ENCODE measurements at regions not wholly inside any gene's neighbourhood (a gene's known extent, or its start where the extent isn't known, plus 50 kb on each side); places are given as distances from the start of the nearest gene placed in this dataset.

DNA sequence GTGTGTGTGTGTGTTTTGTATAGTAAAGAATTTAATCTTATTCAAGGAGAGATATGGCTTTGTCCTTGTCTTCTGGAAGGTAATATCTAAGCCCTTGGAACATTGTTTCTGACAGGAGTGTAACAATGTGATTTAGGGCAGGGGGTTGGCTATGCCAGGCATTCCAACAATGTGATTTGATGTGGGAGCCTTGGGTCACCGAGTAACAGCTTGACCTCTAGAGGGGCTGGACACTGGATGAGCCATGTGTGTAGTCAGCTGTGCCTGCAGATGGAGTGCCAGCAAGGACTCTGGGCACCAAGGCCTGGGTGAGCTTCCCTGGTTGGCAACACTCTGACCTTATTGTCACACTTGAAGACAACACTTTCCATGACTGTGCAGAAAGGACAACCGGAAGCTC is 336.1 kb upstream of the ZP4 start:
- Histone ChIP-seq H4K20me1 (ENCODE audit: insufficient read depth, low read length) (no peaks in the 10 kb centered on the region), H3K36me3 (replicated peaks in 1 of 2; ENCODE audit: control insufficient read depth in 1 of 2, insufficient read depth in 2 of 2, low read length in 2 of 2) (no peaks in the 10 kb centered on the region), H3K9me3 (ENCODE audit: low read length) (peaks cover 92% of the 10 kb centered on the region), H3K79me2 (ENCODE audit: insufficient read depth, low read length) (no peaks in the 10 kb centered on the region), H3K4me2 (ENCODE audit: low read depth, low read length) (no peak overlapping the region), H3K9ac (ENCODE audit: insufficient read depth, low read depth, low read length) (no peak overlapping the region), H3K4me1 (ENCODE audit: insufficient read depth, low read length) (no peaks in the 10 kb centered on the region), H2AFZ (ENCODE audit: low read length) (no peak overlapping the region), H3K4me3 (replicated peaks in 1 of 3; ENCODE audit: insufficient read depth in 1 of 3, low read depth in 2 of 3, low read length in 3 of 3) (no peak overlapping the region), H3K27me3 (ENCODE audit: control insufficient read depth in 1 of 2, insufficient read depth in 2 of 2, low read length in 2 of 2) (no peaks in the 10 kb centered on the region), H3K27ac (ENCODE audit: extremely low read length, insufficient read depth, low read length) (no peak overlapping the region)
- no peak for DNase-seq (ENCODE audit: low spot score)
- ChIA-PET CTCF (ENCODE audit: low intra/inter-chr PET ratio, low total read pairs) (no interaction called here), POLR2A (no interaction called here)
- BruUV-seq (replicated peaks) = no TSS peak
- peak; percentile 17; the same call in 1 of the 2 replicates for TF ChIP-seq NFE2L2 (IDR thresholded peaks at IDR 0.05; ENCODE audit: low read length)
- TF ChIP-seq, protein P1, sequence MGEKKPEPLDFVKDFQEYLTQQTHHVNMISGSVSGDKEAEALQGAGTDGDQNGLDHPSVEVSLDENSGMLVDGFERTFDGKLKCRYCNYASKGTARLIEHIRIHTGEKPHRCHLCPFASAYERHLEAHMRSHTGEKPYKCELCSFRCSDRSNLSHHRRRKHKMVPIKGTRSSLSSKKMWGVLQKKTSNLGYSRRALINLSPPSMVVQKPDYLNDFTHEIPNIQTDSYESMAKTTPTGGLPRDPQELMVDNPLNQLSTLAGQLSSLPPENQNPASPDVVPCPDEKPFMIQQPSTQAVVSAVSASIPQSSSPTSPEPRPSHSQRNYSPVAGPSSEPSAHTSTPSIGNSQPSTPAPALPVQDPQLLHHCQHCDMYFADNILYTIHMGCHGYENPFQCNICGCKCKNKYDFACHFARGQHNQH (CRISPR knock-in tag; IDR thresholded peaks at IDR 0.05) = no peak
- in situ Hi-C loops (cut with HindIII; ENCODE audit: extremely low pct_ligation_motif_present, low pct_unique_long_range_greater_than_20kb) = no loop called here
- intact Hi-C loops (cut with micrococcal nuclease; ENCODE audit: unreplicated experiment) = no loop called here
- ATAC-seq = no peak
- no peak for FAIRE-seq
- 6% methylated on average over 2 of the region's 2 CpGs for WGBS (ENCODE audit: low lambda C conversion rate)

DNA sequence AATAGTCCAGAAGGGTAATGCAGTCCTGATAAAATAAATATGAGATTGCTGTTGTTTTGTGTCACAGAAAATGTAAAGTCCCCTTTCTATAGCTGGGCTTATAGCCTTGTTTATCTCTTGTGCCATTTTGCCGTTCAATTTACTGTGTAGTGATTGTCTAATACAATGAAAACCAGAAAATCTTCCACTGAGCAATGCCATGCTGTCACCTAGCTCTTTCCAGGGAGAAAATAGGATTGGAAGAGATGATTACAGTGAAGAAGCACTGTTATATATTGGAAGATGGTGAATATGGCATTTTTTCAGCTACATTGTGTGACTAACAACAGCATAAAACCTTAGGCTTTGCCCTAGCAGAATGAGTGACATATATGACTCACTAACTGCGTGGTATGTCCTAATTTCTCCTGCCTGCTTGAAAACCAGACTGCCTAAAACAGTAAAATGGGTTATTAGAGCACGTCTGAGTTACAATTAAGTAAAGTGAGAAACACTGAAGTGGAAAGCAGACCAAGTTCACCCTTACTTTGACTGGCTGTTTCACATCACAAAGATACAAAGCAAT is 332.4 kb upstream of the ZP4 start:
- H3K79me2 ChIP-seq (ENCODE audit: insufficient read depth, low read length) = no peaks in the 10 kb centered on the region
- H3K4me3 ChIP-seq (replicated peaks in 1 of 3; ENCODE audit: insufficient read depth in 1 of 3, low read depth in 2 of 3, low read length in 3 of 3) = no peak overlapping the region
- no peaks in the 10 kb centered on the region for H3K36me3 ChIP-seq (replicated peaks in 1 of 2; ENCODE audit: control insufficient read depth in 1 of 2, insufficient read depth in 2 of 2, low read length in 2 of 2)
- BruUV-seq (replicated peaks) = no TSS peak
- H3K9me3 ChIP-seq (ENCODE audit: low read length) = peaks cover 92% of the 10 kb centered on the region
- ChIA-PET CTCF (ENCODE audit: low intra/inter-chr PET ratio, low total read pairs) (no interaction called here), POLR2A (no interaction called here)
- no peaks in the 10 kb centered on the region for H4K20me1 ChIP-seq (ENCODE audit: insufficient read depth, low read length)
- no peak overlapping the region for H3K27ac ChIP-seq (ENCODE audit: extremely low read length, insufficient read depth, low read length)
- no peaks in the 10 kb centered on the region for H3K27me3 ChIP-seq (ENCODE audit: control insufficient read depth in 1 of 2, insufficient read depth in 2 of 2, low read length in 2 of 2)
- FAIRE-seq (no peak), DNase-seq (ENCODE audit: low spot score) (no peak), ATAC-seq (no peak)
- WGBS (ENCODE audit: low lambda C conversion rate) = 0% methylated on average over 3 of the region's 3 CpGs
- no peak overlapping the region for H3K9ac ChIP-seq (ENCODE audit: insufficient read depth, low read depth, low read length)
- H3K4me2 ChIP-seq (ENCODE audit: low read depth, low read length) = no peak overlapping the region
- H2AFZ ChIP-seq (ENCODE audit: low read length) = no peak overlapping the region
- in situ Hi-C loops (cut with HindIII; ENCODE audit: extremely low pct_ligation_motif_present, low pct_unique_long_range_greater_than_20kb) = no loop called here
- intact Hi-C loops (cut with micrococcal nuclease; ENCODE audit: unreplicated experiment) = no loop called here
- no peaks in the 10 kb centered on the region for H3K4me1 ChIP-seq (ENCODE audit: insufficient read depth, low read length)
- TF ChIP-seq ZFP36L1 (CRISPR knock-in tag; IDR thresholded peaks at IDR 0.05) = no peak
